CD4-positive, alpha-beta T cell (primary cell): ENCODE measurements at regions not wholly inside any gene's neighbourhood (a gene's known extent, or its start where the extent isn't known, plus 50 kb on each side); places are given as distances from the start of the nearest gene placed in this dataset.

ENCODE experiments used
- ATAC-seq: fragments of 200-7000 bp; cut with Tn5 transposase; one replicate; pipeline ENCODE4 v1.10.0; 2022; ENCODE audit warnings: mild to moderate bottlenecking; ENCODE audit not compliant: poor library complexity
- CTCF ChIA-PET: fragments of 350-600 bp; sonication (Branson Sonifier 250); formaldehyde crosslinking; loops from one replicate; lab custom pipeline; 2021; ENCODE audit warnings: antibody characterized with exemption, inconsistent platforms; lab: Charles Lee
- POLR2A ChIA-PET: fragments of 350-600 bp; sonication (Branson Sonifier 250); formaldehyde crosslinking; loops from one replicate; lab custom pipeline; 2021; ENCODE audit warnings: antibody characterized with exemption, inconsistent platforms; lab: Charles Lee
- DNase-seq, 14 experiments: peaks; one replicate each; pipeline ENCODE4 v3.0.0-alpha.2; 2013 to 2020; ENCODE audit warnings: mixed read lengths in 2 of 14
- H3K27ac ChIP-seq, 2 donors: one replicate each; pipeline versions ENCODE4 v1.5.1 to v1.7.0; 2013; ENCODE audit warnings: low read length in 2 of 2, low read depth in 1 of 2, mild to moderate bottlenecking in 1 of 2
- H3K27me3 ChIP-seq, 2 experiments: 1 replicate in 1 of 2; 2 replicates in 1 of 2; pipeline versions ENCODE4 v1.6.1 to v1.7.0; 2013; ENCODE audit warnings: low read length in 2 of 2, control low read depth in 1 of 2, mild to moderate bottlenecking in 1 of 2, moderate library complexity in 1 of 2; ENCODE audit not compliant: insufficient read depth in 2 of 2, control insufficient read depth in 1 of 2
- H3K36me3 ChIP-seq: one replicate; pipeline ENCODE4 v1.6.1; 2013; ENCODE audit warnings: low read length, control low read depth; ENCODE audit not compliant: insufficient read depth
- H3K4me1 ChIP-seq: one replicate; pipeline ENCODE4 v1.6.1; 2013; ENCODE audit warnings: low read length, control low read depth; ENCODE audit not compliant: insufficient read depth
- H3K4me3 ChIP-seq: one replicate; pipeline ENCODE4 v1.5.1; 2013; ENCODE audit warnings: mild to moderate bottlenecking, low read length, moderate library complexity
- H3K9me3 ChIP-seq, 2 experiments: 1 replicate in 1 of 2; 2 replicates in 1 of 2; pipeline versions ENCODE4 v1.6.1 to v1.7.0; 2013; ENCODE audit warnings: low read length in 2 of 2, mild to moderate bottlenecking in 2 of 2, control low read depth in 1 of 2, moderate library complexity in 1 of 2; ENCODE audit not compliant: control insufficient read depth in 1 of 2, insufficient read depth in 1 of 2
- H3K27ac Mint-ChIP-seq: one replicate; pipeline ENCODE4 v1.8.0; 2020; ENCODE audit warnings: mixed read lengths
- H3K27me3 Mint-ChIP-seq: one replicate; pipeline ENCODE4 v1.8.0; 2021; ENCODE audit warnings: mixed read lengths
- H3K36me3 Mint-ChIP-seq: one replicate; pipeline ENCODE4 v1.8.0; 2021; ENCODE audit warnings: low read depth, mixed read lengths
- H3K4me1 Mint-ChIP-seq: one replicate; pipeline ENCODE4 v1.8.0; 2021; ENCODE audit warnings: low read depth, mixed read lengths
- H3K4me3 Mint-ChIP-seq: one replicate; pipeline ENCODE4 v1.8.0; 2020; ENCODE audit warnings: mild to moderate bottlenecking, mixed read lengths
- H3K9me3 Mint-ChIP-seq: one replicate; pipeline ENCODE4 v1.8.0; 2020; ENCODE audit warnings: mixed read lengths
- intact Hi-C, 2 experiments: fragments of 100-400 bp; cut with DNase I in 1 of 2; cut with micrococcal nuclease in 1 of 2; formaldehyde crosslinking; loops; one replicate each; pipeline versions ENCODE4 v1.15.1 to v1.9.0; 2023 to 2025; cut with DNase I, micrococcal nuclease
- TF ChIP-seq, protein P1 (sequence below): fragments of 200-600 bp; IDR thresholded peaks from one replicate; pipeline ENCODE4 v1.8.0; 2022; ENCODE audit warnings: antibody characterized with exemption, mild to moderate bottlenecking

DNA sequence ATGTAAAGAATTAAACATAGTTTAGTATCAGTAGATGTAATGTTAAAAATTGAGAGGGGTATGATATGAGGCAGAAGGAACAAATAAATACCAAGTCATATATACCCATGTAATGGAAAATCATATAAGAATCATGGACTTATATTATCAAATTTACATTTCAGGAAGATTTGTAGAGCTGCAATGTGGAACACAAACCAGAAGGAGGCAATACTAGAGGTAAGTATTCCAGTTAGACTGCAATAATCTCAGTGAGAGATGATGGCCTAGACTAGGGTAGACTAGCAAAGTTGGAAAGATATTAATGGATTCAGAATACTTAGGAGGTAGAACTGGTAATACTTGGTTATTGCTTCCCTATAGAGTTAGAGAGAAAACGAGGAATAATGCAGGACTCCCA is 603.0 kb upstream of the KLHL4 start:
- H3K9me3 ChIP-seq, result no peaks in the 10 kb centered on the region
- H3K4me1 Mint-ChIP-seq, result no peaks in the 10 kb centered on the region
- TF ChIP-seq, protein P1, sequence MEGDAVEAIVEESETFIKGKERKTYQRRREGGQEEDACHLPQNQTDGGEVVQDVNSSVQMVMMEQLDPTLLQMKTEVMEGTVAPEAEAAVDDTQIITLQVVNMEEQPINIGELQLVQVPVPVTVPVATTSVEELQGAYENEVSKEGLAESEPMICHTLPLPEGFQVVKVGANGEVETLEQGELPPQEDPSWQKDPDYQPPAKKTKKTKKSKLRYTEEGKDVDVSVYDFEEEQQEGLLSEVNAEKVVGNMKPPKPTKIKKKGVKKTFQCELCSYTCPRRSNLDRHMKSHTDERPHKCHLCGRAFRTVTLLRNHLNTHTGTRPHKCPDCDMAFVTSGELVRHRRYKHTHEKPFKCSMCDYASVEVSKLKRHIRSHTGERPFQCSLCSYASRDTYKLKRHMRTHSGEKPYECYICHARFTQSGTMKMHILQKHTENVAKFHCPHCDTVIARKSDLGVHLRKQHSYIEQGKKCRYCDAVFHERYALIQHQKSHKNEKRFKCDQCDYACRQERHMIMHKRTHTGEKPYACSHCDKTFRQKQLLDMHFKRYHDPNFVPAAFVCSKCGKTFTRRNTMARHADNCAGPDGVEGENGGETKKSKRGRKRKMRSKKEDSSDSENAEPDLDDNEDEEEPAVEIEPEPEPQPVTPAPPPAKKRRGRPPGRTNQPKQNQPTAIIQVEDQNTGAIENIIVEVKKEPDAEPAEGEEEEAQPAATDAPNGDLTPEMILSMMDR, result no peak
- intact Hi-C loops, result no loop called here
- no peaks in the 10 kb centered on the region for H3K36me3 ChIP-seq
- no peak overlapping the region for H3K4me3 ChIP-seq
- no peaks in the 10 kb centered on the region for H3K27me3 ChIP-seq
- POLR2A ChIA-PET, result no interaction called here
- H3K4me3 Mint-ChIP-seq, result no peak overlapping the region
- CTCF ChIA-PET, result no interaction called here
- no peak overlapping the region for H3K27ac Mint-ChIP-seq
- H3K27me3 Mint-ChIP-seq, result no peaks in the 10 kb centered on the region
- no peak for ATAC-seq
- no peaks in the 10 kb centered on the region for H3K36me3 Mint-ChIP-seq
- no peaks in the 10 kb centered on the region for H3K4me1 ChIP-seq
- no peaks in the 10 kb centered on the region for H3K9me3 Mint-ChIP-seq
- H3K27ac ChIP-seq, result no peak overlapping the region
- DNase-seq, result no peak

DNA sequence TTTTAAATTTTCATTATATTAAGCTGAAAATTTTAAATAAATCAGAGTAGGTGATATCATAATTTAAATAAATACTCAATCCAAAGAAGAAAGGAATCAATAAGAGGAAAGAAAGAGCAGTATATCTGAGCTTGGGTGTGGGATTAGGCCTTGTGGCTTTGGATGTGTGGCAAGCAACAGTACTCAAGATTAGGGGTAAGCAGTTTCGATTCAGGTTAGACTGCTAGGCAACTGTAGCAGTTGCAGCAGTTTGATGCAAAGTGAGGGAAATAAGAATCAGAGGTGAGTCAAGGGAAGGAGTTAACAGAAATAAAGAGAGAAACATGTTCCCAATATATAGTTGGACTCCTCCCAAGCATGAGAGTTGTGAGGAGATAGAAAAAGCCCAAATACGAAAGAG is 599.6 kb upstream of the KLHL4 start:
- H3K36me3 Mint-ChIP-seq, result no peaks in the 10 kb centered on the region
- no peaks in the 10 kb centered on the region for H3K27me3 ChIP-seq
- no peak for ATAC-seq
- no peaks in the 10 kb centered on the region for H3K4me1 Mint-ChIP-seq
- H3K9me3 Mint-ChIP-seq, result peaks cover 2% of the 10 kb centered on the region
- intact Hi-C loops, result no loop called here
- H3K36me3 ChIP-seq, result no peaks in the 10 kb centered on the region
- TF ChIP-seq, protein P1, result no peak
- no peak overlapping the region for H3K27ac Mint-ChIP-seq
- POLR2A ChIA-PET, result no interaction called here
- no peaks in the 10 kb centered on the region for H3K27me3 Mint-ChIP-seq
- no peak for DNase-seq
- no peak overlapping the region for H3K4me3 ChIP-seq
- CTCF ChIA-PET, result no interaction called here
- no peaks in the 10 kb centered on the region for H3K9me3 ChIP-seq
- H3K4me1 ChIP-seq, result no peaks in the 10 kb centered on the region
- no peak overlapping the region for H3K4me3 Mint-ChIP-seq
- no peak overlapping the region for H3K27ac ChIP-seq

DNA sequence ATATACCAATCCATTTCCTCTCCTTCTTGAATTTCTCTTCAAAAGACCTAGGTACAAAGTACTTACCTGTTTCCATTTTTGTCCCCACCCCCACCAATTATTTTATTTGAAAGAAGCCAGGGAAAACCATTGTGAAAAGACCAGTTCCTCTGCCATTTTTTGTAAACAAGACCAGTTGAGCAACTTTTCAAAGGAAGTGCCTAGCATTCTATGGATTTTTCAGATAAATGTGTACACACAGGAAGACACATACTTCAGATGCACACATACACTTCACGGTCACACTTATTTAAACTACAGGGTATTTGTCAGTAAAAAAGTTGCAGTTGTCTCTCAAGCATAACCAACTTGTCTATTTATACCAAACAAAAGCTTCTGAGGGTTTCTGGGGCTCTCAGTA is 587.2 kb upstream of the KLHL4 start:
- H3K4me3 Mint-ChIP-seq, result no peak overlapping the region
- H3K27ac ChIP-seq, result no peak overlapping the region
- no peaks in the 10 kb centered on the region for H3K4me1 ChIP-seq
- H3K36me3 Mint-ChIP-seq, result no peaks in the 10 kb centered on the region
- no peaks in the 10 kb centered on the region for H3K27me3 ChIP-seq
- no peak overlapping the region for H3K27ac Mint-ChIP-seq
- no peak overlapping the region for H3K4me3 ChIP-seq
- CTCF ChIA-PET, result no interaction called here
- H3K36me3 ChIP-seq, result no peaks in the 10 kb centered on the region
- peaks cover 2% of the 10 kb centered on the region for H3K9me3 Mint-ChIP-seq
- no peaks in the 10 kb centered on the region for H3K27me3 Mint-ChIP-seq
- no peaks in the 10 kb centered on the region for H3K9me3 ChIP-seq
- no peak for DNase-seq
- H3K4me1 Mint-ChIP-seq, result no peaks in the 10 kb centered on the region
- intact Hi-C loops, result no loop called here
- POLR2A ChIA-PET, result no interaction called here
- TF ChIP-seq, protein P1, result no peak
- ATAC-seq, result no peak
